Large intestine (tissue), 3 donors: ENCODE measurements at regions not wholly inside any gene's neighbourhood (a gene's known extent, or its start where the extent isn't known, plus 50 kb on each side); places are given as distances from the start of the nearest gene placed in this dataset.

Experiments used
- DNase-seq, 2 donors: peaks; one replicate each; pipeline versions ENCODE4 v3.0.0 to v3.0.0-alpha.2; 2013
- H3K27ac ChIP-seq: one replicate; pipeline ENCODE4 v1.5.1; 2013; ENCODE audit warnings: low read length
- H3K27me3 ChIP-seq: 2 replicates; pipeline ENCODE4 v1.6.1; 2013; ENCODE audit warnings: low read length; ENCODE audit not compliant: control insufficient read depth, insufficient read depth
- H3K36me3 ChIP-seq: 2 replicates; pipeline ENCODE4 v1.6.1; 2013; ENCODE audit warnings: low read length; ENCODE audit not compliant: control insufficient read depth, insufficient read depth
- H3K4me1 ChIP-seq: one replicate; pipeline ENCODE4 v1.6.1; 2013; ENCODE audit warnings: low read length; ENCODE audit not compliant: control insufficient read depth, insufficient read depth
- H3K4me3 ChIP-seq: one replicate; pipeline ENCODE4 v1.5.1; 2013; ENCODE audit warnings: low read length
- H3K9me3 ChIP-seq: one replicate; pipeline ENCODE4 v1.6.1; 2013; ENCODE audit warnings: mild to moderate bottlenecking, low read depth, low read length, moderate library complexity; ENCODE audit not compliant: control insufficient read depth
- WGBS: methylation state at CpG from one replicate; pipeline ENCODE4 v1.1.5; 2013; ENCODE audit warnings: low lambda C conversion rate; ENCODE audit not compliant: insufficient coverage; 5-methylcytosine and 5-hydroxymethylcytosine counted together

- no peaks in the 10 kb centered on the region for H3K36me3 ChIP-seq
- H3K9me3 ChIP-seq = no peaks in the 10 kb centered on the region
- no CpG with 5 or more reads among the region's 3 CpGs for WGBS
- H3K4me1 ChIP-seq = no peaks in the 10 kb centered on the region
- no peak overlapping the region for H3K27ac ChIP-seq
- DNase-seq = no peak
- H3K27me3 ChIP-seq = no peaks in the 10 kb centered on the region
- H3K4me3 ChIP-seq = no peak overlapping the region
Observed at GRCh38 chrX:36436361-36436760, 516.8 kb downstream of the CFAP47 start.

- Histone ChIP-seq H3K9me3 (no peaks in the 10 kb centered on the region), H3K27me3 (no peaks in the 10 kb centered on the region), H3K27ac (no peak overlapping the region), H3K36me3 (no peaks in the 10 kb centered on the region), H3K4me3 (no peak overlapping the region), H3K4me1 (no peaks in the 10 kb centered on the region)
- DNase-seq = no peak
- no CpG with 5 or more reads among the region's 3 CpGs for WGBS
Observed at GRCh38 chrX:36443007-36443406, 523.5 kb downstream of the CFAP47 start.

GRCh38 chrX:36445566-36445965 is 526.0 kb downstream of the CFAP47 start:
- H3K27ac ChIP-seq = no peak overlapping the region
- no peaks in the 10 kb centered on the region for H3K27me3 ChIP-seq
- H3K4me1 ChIP-seq = no peaks in the 10 kb centered on the region
- DNase-seq = no peak
- H3K9me3 ChIP-seq = no peaks in the 10 kb centered on the region
- WGBS = no CpG with 5 or more reads among the region's 1 CpG
- no peaks in the 10 kb centered on the region for H3K36me3 ChIP-seq
- no peak overlapping the region for H3K4me3 ChIP-seq

GRCh38 chrX:36462142-36462541 is 542.6 kb downstream of the CFAP47 start:
- Histone ChIP-seq H3K27me3 (no peaks in the 10 kb centered on the region), H3K4me1 (no peaks in the 10 kb centered on the region), H3K36me3 (no peaks in the 10 kb centered on the region), H3K9me3 (no peaks in the 10 kb centered on the region), H3K27ac (no peak overlapping the region), H3K4me3 (no peak overlapping the region)
- no peak for DNase-seq

- DNase-seq = no peak
- Histone ChIP-seq H3K36me3 (no peaks in the 10 kb centered on the region), H3K27ac (no peak overlapping the region), H3K9me3 (no peaks in the 10 kb centered on the region), H3K4me1 (no peaks in the 10 kb centered on the region), H3K27me3 (no peaks in the 10 kb centered on the region), H3K4me3 (no peak overlapping the region)
- no CpG with 5 or more reads among the region's 1 CpG for WGBS
Observed at GRCh38 chrX:36480441-36480990, 527.6 kb upstream of the FAM47C start.

GRCh38 chrX:36501169-36501702 is 506.9 kb upstream of the FAM47C start:
- Histone ChIP-seq H3K36me3 (no peaks in the 10 kb centered on the region), H3K9me3 (no peaks in the 10 kb centered on the region), H3K4me3 (no peak overlapping the region), H3K27ac (no peak overlapping the region), H3K4me1 (no peaks in the 10 kb centered on the region), H3K27me3 (no peaks in the 10 kb centered on the region)
- DNase-seq = no peak
- WGBS = no CpG with 5 or more reads among the region's 8 CpGs

- no peaks in the 10 kb centered on the region for H3K36me3 ChIP-seq
Observed at GRCh38 chrX:36504625-36505024, 503.5 kb upstream of the FAM47C start.

GRCh38 chrX:36508042-36508441 is 500.1 kb upstream of the FAM47C start:
- Histone ChIP-seq H3K27ac (no peak overlapping the region), H3K4me1 (no peaks in the 10 kb centered on the region), H3K4me3 (no peak overlapping the region), H3K36me3 (no peaks in the 10 kb centered on the region), H3K27me3 (no peaks in the 10 kb centered on the region), H3K9me3 (no peaks in the 10 kb centered on the region)
- no peak for DNase-seq
- no CpG with 5 or more reads among the region's 1 CpG for WGBS

More at GRCh38 chrX:36504625-36505024, 503.5 kb upstream of the FAM47C start:
- H3K4me1 ChIP-seq = no peaks in the 10 kb centered on the region
- H3K9me3 ChIP-seq = no peaks in the 10 kb centered on the region
- no peak for DNase-seq
- H3K27me3 ChIP-seq = no peaks in the 10 kb centered on the region
- H3K27ac ChIP-seq = no peak overlapping the region
- H3K4me3 ChIP-seq = no peak overlapping the region

GRCh38 chrX:36510736-36511135 is 497.4 kb upstream of the FAM47C start:
- Histone ChIP-seq H3K27me3 (no peaks in the 10 kb centered on the region), H3K9me3 (no peaks in the 10 kb centered on the region), H3K27ac (no peak overlapping the region), H3K4me1 (no peaks in the 10 kb centered on the region), H3K4me3 (no peak overlapping the region), H3K36me3 (no peaks in the 10 kb centered on the region)
- no peak for DNase-seq

- WGBS = no CpG with 5 or more reads among the region's 1 CpG
- H3K27me3 ChIP-seq = no peaks in the 10 kb centered on the region
- no peaks in the 10 kb centered on the region for H3K4me1 ChIP-seq
- H3K9me3 ChIP-seq = no peaks in the 10 kb centered on the region
- no peak for DNase-seq
- H3K36me3 ChIP-seq = no peaks in the 10 kb centered on the region
- no peak overlapping the region for H3K4me3 ChIP-seq
- no peak overlapping the region for H3K27ac ChIP-seq
Observed at GRCh38 chrX:36528661-36529060, 479.5 kb upstream of the FAM47C start.

GRCh38 chrX:36534900-36535299 is 473.3 kb upstream of the FAM47C start:
- H3K27me3 ChIP-seq = no peaks in the 10 kb centered on the region
- H3K4me3 ChIP-seq = no peak overlapping the region
- no peak for DNase-seq
- no peaks in the 10 kb centered on the region for H3K9me3 ChIP-seq
- H3K4me1 ChIP-seq = no peaks in the 10 kb centered on the region
- no peak overlapping the region for H3K27ac ChIP-seq
- WGBS = no CpG with 5 or more reads among the region's 6 CpGs
- H3K36me3 ChIP-seq = no peaks in the 10 kb centered on the region
